Chondrocyte (in vitro differentiated cells): ENCODE measurements at regions not wholly inside any gene's neighbourhood (a gene's known extent, or its start where the extent isn't known, plus 50 kb on each side); places are given as distances from the start of the nearest gene placed in this dataset.

Experiments used
- DNase-seq: peaks from one replicate; pipeline ENCODE4 v3.0.0; 2021; ENCODE audit warnings: mixed read lengths, low spot score
- H3K27ac Mint-ChIP-seq: one replicate; pipeline ENCODE4 v1.8.0; 2021; ENCODE audit warnings: mild to moderate bottlenecking, moderate library complexity, mixed read lengths; ENCODE audit not compliant: unreplicated experiment
- H3K27me3 Mint-ChIP-seq: 2 replicates; pipeline ENCODE4 v1.8.0; 2021; ENCODE audit warnings: low read depth, mixed read lengths
- H3K36me3 Mint-ChIP-seq: 2 replicates; pipeline ENCODE4 v1.8.0; 2021; ENCODE audit warnings: low read depth, mixed read lengths
- H3K4me1 Mint-ChIP-seq: 2 replicates; pipeline ENCODE4 v1.8.0; 2021; ENCODE audit warnings: low read depth, mild to moderate bottlenecking, mixed read lengths
- H3K4me3 Mint-ChIP-seq: one replicate; pipeline ENCODE4 v1.8.0; 2021; ENCODE audit warnings: mild to moderate bottlenecking, moderate library complexity, mixed read lengths; ENCODE audit not compliant: unreplicated experiment
- H3K9me3 Mint-ChIP-seq: 2 replicates; pipeline ENCODE4 v1.8.0; 2021; ENCODE audit warnings: low read depth, mixed read lengths
- TF ChIP-seq, protein P1 (sequence below): fragments of 200-600 bp; sonication (generic); IDR thresholded peaks from 2 replicates; pipeline ENCODE4 v1.5.0; 2021; ENCODE audit warnings: antibody characterized with exemption, mild to moderate bottlenecking, moderate library complexity

DNA sequence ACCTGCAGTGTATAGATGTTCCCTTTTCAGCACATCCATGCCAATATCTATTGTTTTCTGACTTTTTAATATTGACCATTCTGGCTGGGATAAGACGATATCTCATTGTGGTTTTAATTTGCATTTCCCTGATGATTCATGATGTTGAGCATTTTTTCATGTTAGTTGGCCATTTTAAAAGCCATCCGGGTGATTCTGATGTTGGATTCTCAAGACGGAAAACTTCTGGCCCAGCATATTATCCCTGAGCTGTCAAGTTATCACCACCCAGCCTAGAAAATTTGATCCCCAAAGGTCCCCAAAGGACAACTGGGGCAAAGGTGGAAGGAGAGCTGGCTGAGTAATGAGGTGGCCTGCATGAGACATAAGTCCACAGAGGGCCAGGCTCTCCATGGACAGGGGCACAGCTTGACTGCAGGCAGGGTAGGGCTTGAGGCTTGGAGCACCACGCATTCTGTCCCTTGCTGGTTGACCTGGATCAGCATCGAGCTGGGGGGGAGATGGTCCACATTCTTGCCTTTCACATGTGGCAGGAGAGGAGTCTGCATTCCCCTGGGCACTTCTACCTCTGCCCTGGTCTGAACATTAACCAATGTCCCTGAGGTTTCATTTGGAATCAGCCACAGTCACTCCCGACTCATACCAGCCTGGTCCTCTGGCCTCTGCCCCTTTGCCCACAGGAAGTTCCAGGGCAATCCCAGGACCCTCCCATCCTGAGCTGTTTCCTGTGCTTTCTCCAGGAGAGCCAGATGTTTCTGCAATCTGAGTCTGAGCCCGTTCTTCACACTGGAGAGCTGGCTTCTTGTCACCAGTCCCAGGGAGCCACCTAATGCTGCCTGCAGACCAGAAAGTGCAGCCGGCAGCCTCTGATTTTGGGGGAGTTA, 69.2 kb downstream of the ISG20 start:
- DNase-seq: no peak
- peaks cover 14% of the 10 kb centered on the region for H3K27me3 Mint-ChIP-seq
- no peaks in the 10 kb centered on the region for H3K36me3 Mint-ChIP-seq
- no peaks in the 10 kb centered on the region for H3K9me3 Mint-ChIP-seq
- H3K4me3 Mint-ChIP-seq: no peak overlapping the region
- TF ChIP-seq, protein P1, sequence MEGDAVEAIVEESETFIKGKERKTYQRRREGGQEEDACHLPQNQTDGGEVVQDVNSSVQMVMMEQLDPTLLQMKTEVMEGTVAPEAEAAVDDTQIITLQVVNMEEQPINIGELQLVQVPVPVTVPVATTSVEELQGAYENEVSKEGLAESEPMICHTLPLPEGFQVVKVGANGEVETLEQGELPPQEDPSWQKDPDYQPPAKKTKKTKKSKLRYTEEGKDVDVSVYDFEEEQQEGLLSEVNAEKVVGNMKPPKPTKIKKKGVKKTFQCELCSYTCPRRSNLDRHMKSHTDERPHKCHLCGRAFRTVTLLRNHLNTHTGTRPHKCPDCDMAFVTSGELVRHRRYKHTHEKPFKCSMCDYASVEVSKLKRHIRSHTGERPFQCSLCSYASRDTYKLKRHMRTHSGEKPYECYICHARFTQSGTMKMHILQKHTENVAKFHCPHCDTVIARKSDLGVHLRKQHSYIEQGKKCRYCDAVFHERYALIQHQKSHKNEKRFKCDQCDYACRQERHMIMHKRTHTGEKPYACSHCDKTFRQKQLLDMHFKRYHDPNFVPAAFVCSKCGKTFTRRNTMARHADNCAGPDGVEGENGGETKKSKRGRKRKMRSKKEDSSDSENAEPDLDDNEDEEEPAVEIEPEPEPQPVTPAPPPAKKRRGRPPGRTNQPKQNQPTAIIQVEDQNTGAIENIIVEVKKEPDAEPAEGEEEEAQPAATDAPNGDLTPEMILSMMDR: no peak
- peaks cover 29% of the 10 kb centered on the region for H3K4me1 Mint-ChIP-seq
- peak overlapping the region; percentile 14 for H3K27ac Mint-ChIP-seq

DNA sequence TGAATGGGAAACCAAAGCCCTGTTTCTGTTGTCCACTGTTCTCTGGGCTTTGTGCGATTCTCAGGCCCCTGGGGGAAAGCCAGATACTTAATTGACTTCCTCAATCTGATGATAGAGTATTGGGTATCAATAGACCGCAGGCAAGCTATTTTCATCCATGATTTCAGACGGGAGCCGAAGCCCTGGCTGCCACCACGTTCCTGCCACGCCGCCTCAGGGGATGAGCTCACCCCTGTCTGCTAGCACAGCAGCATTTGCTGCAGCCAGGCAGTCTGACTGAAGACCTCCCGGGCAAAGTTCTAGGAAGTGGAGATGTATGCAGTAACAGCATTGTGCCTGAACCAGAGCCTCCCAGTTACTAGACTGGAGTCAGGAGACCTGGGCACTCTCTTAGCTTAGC, 69.8 kb downstream of the ISG20 start:
- TF ChIP-seq, protein P1: no peak
- peaks cover 19% of the 10 kb centered on the region for H3K27me3 Mint-ChIP-seq
- peak overlapping the region; percentile 14 for H3K27ac Mint-ChIP-seq
- no peaks in the 10 kb centered on the region for H3K9me3 Mint-ChIP-seq
- no peaks in the 10 kb centered on the region for H3K36me3 Mint-ChIP-seq
- peaks cover 29% of the 10 kb centered on the region for H3K4me1 Mint-ChIP-seq
- no peak for DNase-seq
- H3K4me3 Mint-ChIP-seq: no peak overlapping the region

DNA sequence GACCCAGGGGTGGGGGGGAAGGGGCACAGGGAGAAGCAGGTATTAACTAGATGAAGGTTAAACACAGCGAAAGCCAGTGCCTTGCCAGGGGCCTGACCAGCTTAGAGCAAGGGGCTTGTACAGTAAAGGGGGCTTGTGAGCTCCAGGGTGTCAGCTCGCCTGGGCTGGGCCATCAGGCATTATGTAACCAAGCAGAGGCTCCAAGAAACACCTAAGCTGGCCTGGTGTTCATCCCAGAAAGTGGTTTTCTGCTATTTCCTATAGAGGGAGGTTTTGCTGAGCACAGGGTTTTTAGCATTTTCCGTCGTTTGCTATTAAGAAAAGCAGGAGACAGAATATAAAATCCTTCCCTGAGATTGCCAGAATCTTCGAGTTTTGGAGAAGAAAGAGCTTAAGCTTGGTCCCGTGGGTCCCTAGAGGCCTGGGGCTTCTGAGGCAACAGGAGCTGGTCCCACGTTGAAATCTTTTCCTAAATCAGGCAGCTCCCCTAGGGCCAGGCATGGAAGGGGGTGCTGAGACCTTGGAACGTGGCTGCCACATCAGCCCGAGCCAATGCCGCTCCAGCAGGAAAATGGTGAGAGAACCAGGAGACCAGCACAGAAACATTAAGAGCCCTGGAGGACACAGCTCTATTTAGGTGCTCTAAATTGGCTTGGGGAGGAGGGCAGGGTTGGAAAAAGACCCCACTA, 71.4 kb downstream of the ISG20 start:
- Mint-ChIP-seq H3K36me3 (no peaks in the 10 kb centered on the region), H3K27me3 (peaks cover 20% of the 10 kb centered on the region), H3K4me3 (no peak overlapping the region), H3K9me3 (no peaks in the 10 kb centered on the region), H3K4me1 (peaks cover 26% of the 10 kb centered on the region), H3K27ac (no peak overlapping the region)
- DNase-seq: no peak
- TF ChIP-seq, protein P1: no peak

- TF ChIP-seq, protein P1: no peak
- no peak overlapping the region for H3K4me3 Mint-ChIP-seq
These were observed 73.0 kb downstream of the ISG20 start for GRCh38 chr15:88711806-88712205.

GRCh38 chr15:88714782-88715372, 76.1 kb downstream of the ISG20 start:
- Mint-ChIP-seq H3K4me1 (peaks cover 13% of the 10 kb centered on the region), H3K27ac (no peak overlapping the region), H3K36me3 (no peaks in the 10 kb centered on the region), H3K27me3 (peaks cover 22% of the 10 kb centered on the region), H3K9me3 (no peaks in the 10 kb centered on the region), H3K4me3 (no peak overlapping the region)
- TF ChIP-seq, protein P1: no peak
- DNase-seq: no peak

More at GRCh38 chr15:88711806-88712205, 73.0 kb downstream of the ISG20 start:
- Mint-ChIP-seq H3K4me1 (peaks cover 19% of the 10 kb centered on the region), H3K27me3 (peaks cover 20% of the 10 kb centered on the region), H3K27ac (no peak overlapping the region), H3K9me3 (no peaks in the 10 kb centered on the region), H3K36me3 (no peaks in the 10 kb centered on the region)
- no peak for DNase-seq
